Activated T-helper 1 cell treated with anti-CD3 and anti-CD28 coated beads, Interleukin-12 subunit alpha, Interleukin-12 subunit beta, Interleukin-2, Interleukin-4 antibody, amounts not matched to agents 30 ng/mL and 10 ng/mL and 1 ng/mL, durations not matched to agents 14 hours and 24 hours and 36 hours (primary cell): ENCODE measurements at regions not wholly inside any gene's neighbourhood (a gene's known extent, or its start where the extent isn't known, plus 50 kb on each side); places are given as distances from the start of the nearest gene placed in this dataset.

Experiments
- DNase-seq: peaks from one replicate; pipeline ENCODE4 v3.0.0; 2021; ENCODE audit warnings: low spot score
- H3K27ac Mint-ChIP-seq: one replicate; pipeline ENCODE4 v1.8.0; 2021; ENCODE audit warnings: mild to moderate bottlenecking, mixed read lengths
- H3K27me3 Mint-ChIP-seq: one replicate; pipeline ENCODE4 v1.8.0; 2022; ENCODE audit warnings: mild to moderate bottlenecking, moderate library complexity, mixed read lengths; ENCODE audit not compliant: insufficient read depth
- H3K36me3 Mint-ChIP-seq: one replicate; pipeline ENCODE4 v1.8.0; 2021; ENCODE audit warnings: low read depth, mixed read lengths
- H3K4me1 Mint-ChIP-seq: one replicate; pipeline ENCODE4 v1.8.0; 2021; ENCODE audit warnings: low read depth, mixed read lengths
- H3K4me3 Mint-ChIP-seq: one replicate; pipeline ENCODE4 v1.8.0; 2021; ENCODE audit warnings: mild to moderate bottlenecking, moderate library complexity, mixed read lengths
- H3K9me3 Mint-ChIP-seq: one replicate; pipeline ENCODE4 v1.8.0; 2021; ENCODE audit warnings: mixed read lengths
- intact Hi-C: fragments of 100-400 bp; cut with micrococcal nuclease; formaldehyde crosslinking; loops from one replicate; pipeline ENCODE4 v1.15.1; 2024

- H3K27me3 Mint-ChIP-seq: no peaks in the 10 kb centered on the region
- no peak overlapping the region for H3K4me3 Mint-ChIP-seq
- peaks cover 6% of the 10 kb centered on the region for H3K4me1 Mint-ChIP-seq
- H3K9me3 Mint-ChIP-seq: no peaks in the 10 kb centered on the region
- no peak for DNase-seq
- intact Hi-C loops: no loop called here
- H3K36me3 Mint-ChIP-seq: no peaks in the 10 kb centered on the region
- no peak overlapping the region for H3K27ac Mint-ChIP-seq
Measured at GRCh38 chr9:16134351-16134750, 581.5 kb downstream of the CCDC171 start.

GRCh38 chr9:16135968-16136367 is 583.1 kb downstream of the CCDC171 start:
- H3K4me1 Mint-ChIP-seq: peaks cover 6% of the 10 kb centered on the region
- no peaks in the 10 kb centered on the region for H3K9me3 Mint-ChIP-seq
- no peaks in the 10 kb centered on the region for H3K27me3 Mint-ChIP-seq
- DNase-seq: no peak
- intact Hi-C loops: no loop called here
- H3K4me3 Mint-ChIP-seq: no peak overlapping the region
- no peak overlapping the region for H3K27ac Mint-ChIP-seq
- H3K36me3 Mint-ChIP-seq: no peaks in the 10 kb centered on the region

GRCh38 chr9:16136451-16136850 is 583.6 kb downstream of the CCDC171 start:
- Mint-ChIP-seq H3K36me3 (no peaks in the 10 kb centered on the region), H3K27ac (no peak overlapping the region), H3K4me3 (no peak overlapping the region), H3K27me3 (no peaks in the 10 kb centered on the region), H3K9me3 (no peaks in the 10 kb centered on the region), H3K4me1 (peaks cover 6% of the 10 kb centered on the region)
- intact Hi-C loops: no loop called here
- no peak for DNase-seq

GRCh38 chr9:16136961-16137360 is 584.1 kb downstream of the CCDC171 start:
- Mint-ChIP-seq H3K4me3 (no peak overlapping the region), H3K4me1 (peaks cover 6% of the 10 kb centered on the region), H3K36me3 (no peaks in the 10 kb centered on the region), H3K27me3 (no peaks in the 10 kb centered on the region), H3K27ac (no peak overlapping the region), H3K9me3 (no peaks in the 10 kb centered on the region)
- DNase-seq: no peak
- intact Hi-C loops: no loop called here

- DNase-seq: no peak
- no peaks in the 10 kb centered on the region for H3K36me3 Mint-ChIP-seq
- no peaks in the 10 kb centered on the region for H3K27me3 Mint-ChIP-seq
- intact Hi-C loops: no loop called here
- H3K4me1 Mint-ChIP-seq: no peaks in the 10 kb centered on the region
- no peak overlapping the region for H3K4me3 Mint-ChIP-seq
- no peaks in the 10 kb centered on the region for H3K9me3 Mint-ChIP-seq
- no peak overlapping the region for H3K27ac Mint-ChIP-seq
Measured at GRCh38 chr9:16138561-16139491, 586.0 kb downstream of the CCDC171 start.

- Mint-ChIP-seq H3K36me3 (no peaks in the 10 kb centered on the region), H3K9me3 (no peaks in the 10 kb centered on the region), H3K4me1 (no peaks in the 10 kb centered on the region), H3K4me3 (no peak overlapping the region), H3K27ac (no peak overlapping the region), H3K27me3 (no peaks in the 10 kb centered on the region)
- no peak for DNase-seq
- intact Hi-C loops: no loop called here
Measured at GRCh38 chr9:16139774-16140173, 586.9 kb downstream of the CCDC171 start.

- intact Hi-C loops: no loop called here
- H3K4me3 Mint-ChIP-seq: no peak overlapping the region
- H3K27me3 Mint-ChIP-seq: no peaks in the 10 kb centered on the region
- H3K9me3 Mint-ChIP-seq: no peaks in the 10 kb centered on the region
- H3K27ac Mint-ChIP-seq: no peak overlapping the region
- H3K36me3 Mint-ChIP-seq: no peaks in the 10 kb centered on the region
- no peaks in the 10 kb centered on the region for H3K4me1 Mint-ChIP-seq
- DNase-seq: no peak
Measured at GRCh38 chr9:16143310-16143709, 590.5 kb downstream of the CCDC171 start.

GRCh38 chr9:16143947-16144890 is 591.4 kb downstream of the CCDC171 start:
- Mint-ChIP-seq H3K4me1 (no peaks in the 10 kb centered on the region), H3K36me3 (no peaks in the 10 kb centered on the region), H3K4me3 (no peak overlapping the region), H3K9me3 (no peaks in the 10 kb centered on the region), H3K27ac (no peak overlapping the region), H3K27me3 (no peaks in the 10 kb centered on the region)
- DNase-seq: no peak
- intact Hi-C loops: no loop called here

- no peak for DNase-seq
- Mint-ChIP-seq H3K27ac (no peak overlapping the region), H3K9me3 (no peaks in the 10 kb centered on the region), H3K4me3 (no peak overlapping the region), H3K4me1 (no peaks in the 10 kb centered on the region), H3K36me3 (no peaks in the 10 kb centered on the region), H3K27me3 (no peaks in the 10 kb centered on the region)
- intact Hi-C loops: no loop called here
Measured at GRCh38 chr9:16145196-16145950, 592.5 kb downstream of the CCDC171 start.

- intact Hi-C loops: no loop called here
- Mint-ChIP-seq H3K4me3 (no peak overlapping the region), H3K4me1 (no peaks in the 10 kb centered on the region), H3K36me3 (no peaks in the 10 kb centered on the region), H3K27me3 (no peaks in the 10 kb centered on the region), H3K9me3 (no peaks in the 10 kb centered on the region), H3K27ac (no peak overlapping the region)
- DNase-seq: no peak
Measured at GRCh38 chr9:16147726-16148125, 594.9 kb downstream of the CCDC171 start.

- Mint-ChIP-seq H3K4me3 (no peak overlapping the region), H3K27me3 (peaks cover 5% of the 10 kb centered on the region), H3K9me3 (no peaks in the 10 kb centered on the region), H3K4me1 (peaks cover 4% of the 10 kb centered on the region), H3K27ac (no peak overlapping the region), H3K36me3 (no peaks in the 10 kb centered on the region)
- intact Hi-C loops: no loop called here
- DNase-seq: no peak
Measured at GRCh38 chr9:16150501-16150900, 597.7 kb downstream of the CCDC171 start.

- peaks cover 5% of the 10 kb centered on the region for H3K27me3 Mint-ChIP-seq
- intact Hi-C loops: no loop called here
- no peak overlapping the region for H3K27ac Mint-ChIP-seq
- H3K4me1 Mint-ChIP-seq: peaks cover 4% of the 10 kb centered on the region
- H3K9me3 Mint-ChIP-seq: no peaks in the 10 kb centered on the region
- H3K4me3 Mint-ChIP-seq: no peak overlapping the region
- no peaks in the 10 kb centered on the region for H3K36me3 Mint-ChIP-seq
- DNase-seq: no peak
Measured at GRCh38 chr9:16150938-16151650, 598.3 kb downstream of the CCDC171 start.
